Hepatocyte (in vitro differentiated cells): ENCODE measurements at regions not wholly inside any gene's neighbourhood (a gene's known extent, or its start where the extent isn't known, plus 50 kb on each side); places are given as distances from the start of the nearest gene placed in this dataset.
A peak's percentile ranks its signal among the peaks of the same experiment; 100 is the strongest.

ENCODE experiments used
- DNase-seq: peaks from one replicate; pipeline ENCODE4 v3.0.0-alpha.2; 2016; ENCODE audit warnings: low spot score
- H2AFZ ChIP-seq: fragments of 200-600 bp; sonication (generic); 2 replicates; pipeline ENCODE4 v1.6.0; 2016; ENCODE audit warnings: antibody characterized with exemption, mild to moderate bottlenecking
- H3K27ac ChIP-seq: fragments of 200-600 bp; sonication (generic); 2 replicates; pipeline ENCODE4 v1.5.1; 2016; ENCODE audit warnings: mild to moderate bottlenecking
- H3K27me3 ChIP-seq: fragments of 200-600 bp; sonication (generic); 2 replicates; pipeline ENCODE4 v1.6.1; 2016
- H3K36me3 ChIP-seq: fragments of 200-600 bp; sonication (generic); replicated peaks from 2 replicates; pipeline ENCODE4 v1.5.1; 2016; ENCODE audit warnings: low read depth; ENCODE audit not compliant: insufficient read depth
- H3K4me1 ChIP-seq: fragments of 200-600 bp; sonication (generic); 2 replicates; pipeline ENCODE4 v1.5.1; 2016; ENCODE audit warnings: mild to moderate bottlenecking, moderate library complexity; ENCODE audit not compliant: insufficient read depth
- H3K4me2 ChIP-seq: fragments of 200-600 bp; sonication (generic); 2 replicates; pipeline ENCODE4 v1.6.0; 2016
- H3K4me3 ChIP-seq: fragments of 200-600 bp; sonication (generic); 2 replicates; pipeline ENCODE4 v1.5.1; 2016; ENCODE audit warnings: mild to moderate bottlenecking
- H3K79me2 ChIP-seq: fragments of 200-600 bp; sonication (generic); 2 replicates; pipeline ENCODE4 v1.6.0; 2017; ENCODE audit warnings: mild to moderate bottlenecking
- H3K9me2 ChIP-seq: fragments of 200-600 bp; sonication (generic); replicated peaks from 2 replicates; pipeline ENCODE4 v1.6.0; 2017; ENCODE audit warnings: mild to moderate bottlenecking; ENCODE audit not compliant: insufficient read depth
- H3K9me3 ChIP-seq: fragments of 200-600 bp; sonication (generic); 2 replicates; pipeline ENCODE4 v1.5.1; 2016; ENCODE audit warnings: low read depth, mild to moderate bottlenecking
- H4K20me1 ChIP-seq: fragments of 200-600 bp; sonication (generic); 2 replicates; pipeline ENCODE4 v1.6.0; 2016; ENCODE audit warnings: mild to moderate bottlenecking; ENCODE audit not compliant: insufficient read depth, poor library complexity, severe bottlenecking
- EZH2 ChIP-seq: fragments of 200-600 bp; sonication (generic); IDR thresholded peaks from 2 replicates; pipeline ENCODE4 v1.6.1; 2016; ENCODE audit warnings: antibody characterized with exemption, mild to moderate bottlenecking, borderline replicate concordance
- EZH2phosphoT487 ChIP-seq: fragments of 200-600 bp; sonication (generic); IDR thresholded peaks from one replicate; pipeline ENCODE4 v1.6.1; 2018; ENCODE audit warnings: antibody characterized with exemption, mild to moderate bottlenecking, low read depth, moderate library complexity; ENCODE audit not compliant: unreplicated experiment, severe bottlenecking
- WGBS: methylation state at CpG from one replicate; pipeline ENCODE4 v1.1.6; 2016; ENCODE audit warnings: low lambda C conversion rate; ENCODE audit errors: missing lambda C conversion rate; 5-methylcytosine and 5-hydroxymethylcytosine counted together
- TF ChIP-seq, protein P1 (sequence below): fragments of 200-600 bp; sonication (generic); IDR thresholded peaks from 2 replicates; pipeline ENCODE4 v1.5.1; 2016; ENCODE audit warnings: antibody characterized with exemption, mild to moderate bottlenecking; ENCODE audit not compliant: poor library complexity

- no peaks in the 10 kb centered on the region for H3K9me3 ChIP-seq
- no peaks in the 10 kb centered on the region for H3K79me2 ChIP-seq
- peaks cover 13% of the 10 kb centered on the region for H3K4me1 ChIP-seq
- no peak overlapping the region for H3K4me3 ChIP-seq
- H3K4me2 ChIP-seq = peak overlapping the region; percentile 5
- H3K27ac ChIP-seq = no peak overlapping the region
- TF ChIP-seq EZH2 (no peak), EZH2phosphoT487 (no peak)
- no peaks in the 10 kb centered on the region for H4K20me1 ChIP-seq
- H3K27me3 ChIP-seq = no peaks in the 10 kb centered on the region
- no peaks in the 10 kb centered on the region for H3K9me2 ChIP-seq
- 38% methylated on average over 6 of the region's 6 CpGs for WGBS
- no peaks in the 10 kb centered on the region for H3K36me3 ChIP-seq
- peak; percentile 50 for DNase-seq
- H2AFZ ChIP-seq = no peak overlapping the region
Measured at GRCh38 chr7:47153576-47153975, 428.3 kb downstream of the TNS3 start.

DNA sequence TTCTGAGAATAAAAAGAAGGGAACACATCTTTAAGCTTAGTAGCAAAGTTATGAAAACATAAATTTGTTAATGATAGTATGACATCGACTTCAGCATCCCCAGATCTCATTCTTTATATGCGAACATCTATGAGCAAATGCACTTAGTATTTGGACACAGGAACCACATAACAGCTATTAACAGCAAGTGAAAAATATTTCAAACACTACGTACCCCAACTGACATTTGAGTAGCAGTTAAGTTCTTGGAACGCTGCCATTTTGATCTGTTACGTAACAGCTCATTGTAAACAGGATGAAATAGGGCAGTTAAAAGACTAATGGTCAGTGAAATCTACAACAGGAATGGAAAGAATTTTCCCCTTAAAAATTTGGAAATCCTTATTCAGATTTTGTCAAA, 428.9 kb downstream of the TNS3 start:
- Histone ChIP-seq H3K36me3 (no peaks in the 10 kb centered on the region), H3K27ac (peak overlapping the region; percentile 6), H3K79me2 (no peaks in the 10 kb centered on the region), H3K4me3 (no peak overlapping the region), H2AFZ (no peak overlapping the region), H3K4me1 (peaks cover 18% of the 10 kb centered on the region), H3K27me3 (no peaks in the 10 kb centered on the region), H3K9me2 (no peaks in the 10 kb centered on the region), H3K9me3 (no peaks in the 10 kb centered on the region), H3K4me2 (no peak overlapping the region), H4K20me1 (no peaks in the 10 kb centered on the region)
- 42% methylated on average over 5 of the region's 5 CpGs for WGBS
- peak; percentile 70 for DNase-seq
- TF ChIP-seq, protein P1, sequence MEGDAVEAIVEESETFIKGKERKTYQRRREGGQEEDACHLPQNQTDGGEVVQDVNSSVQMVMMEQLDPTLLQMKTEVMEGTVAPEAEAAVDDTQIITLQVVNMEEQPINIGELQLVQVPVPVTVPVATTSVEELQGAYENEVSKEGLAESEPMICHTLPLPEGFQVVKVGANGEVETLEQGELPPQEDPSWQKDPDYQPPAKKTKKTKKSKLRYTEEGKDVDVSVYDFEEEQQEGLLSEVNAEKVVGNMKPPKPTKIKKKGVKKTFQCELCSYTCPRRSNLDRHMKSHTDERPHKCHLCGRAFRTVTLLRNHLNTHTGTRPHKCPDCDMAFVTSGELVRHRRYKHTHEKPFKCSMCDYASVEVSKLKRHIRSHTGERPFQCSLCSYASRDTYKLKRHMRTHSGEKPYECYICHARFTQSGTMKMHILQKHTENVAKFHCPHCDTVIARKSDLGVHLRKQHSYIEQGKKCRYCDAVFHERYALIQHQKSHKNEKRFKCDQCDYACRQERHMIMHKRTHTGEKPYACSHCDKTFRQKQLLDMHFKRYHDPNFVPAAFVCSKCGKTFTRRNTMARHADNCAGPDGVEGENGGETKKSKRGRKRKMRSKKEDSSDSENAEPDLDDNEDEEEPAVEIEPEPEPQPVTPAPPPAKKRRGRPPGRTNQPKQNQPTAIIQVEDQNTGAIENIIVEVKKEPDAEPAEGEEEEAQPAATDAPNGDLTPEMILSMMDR = no peak
- no peak for TF ChIP-seq EZH2
- TF ChIP-seq EZH2phosphoT487 = no peak

DNA sequence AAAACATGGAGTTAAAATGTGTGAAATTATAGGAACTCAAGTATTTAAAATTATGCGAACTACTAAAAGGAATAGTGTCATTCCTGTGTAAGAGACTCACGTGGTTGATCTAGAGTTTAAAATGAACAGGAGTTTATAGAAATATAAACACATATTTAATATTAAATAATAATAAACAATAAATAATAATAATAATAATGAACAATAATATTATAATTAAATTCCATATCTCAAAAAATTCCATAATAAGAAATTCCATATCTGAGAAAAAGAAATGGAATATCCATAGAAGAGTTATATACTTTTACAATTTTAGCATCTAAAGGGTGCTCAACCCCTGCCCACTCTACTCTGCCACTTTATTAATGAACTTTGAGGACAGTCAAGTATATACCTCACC, 429.6 kb downstream of the TNS3 start:
- no peaks in the 10 kb centered on the region for H3K9me3 ChIP-seq
- DNase-seq = no peak
- H3K9me2 ChIP-seq = no peaks in the 10 kb centered on the region
- peaks cover 22% of the 10 kb centered on the region for H3K4me1 ChIP-seq
- H3K27me3 ChIP-seq = no peaks in the 10 kb centered on the region
- no peak overlapping the region for H3K4me2 ChIP-seq
- TF ChIP-seq, protein P1 = no peak
- no peak for TF ChIP-seq EZH2phosphoT487
- TF ChIP-seq EZH2 = no peak
- H3K36me3 ChIP-seq = no peaks in the 10 kb centered on the region
- no peaks in the 10 kb centered on the region for H3K79me2 ChIP-seq
- H3K27ac ChIP-seq = peak overlapping the region; percentile 6
- no peak overlapping the region for H2AFZ ChIP-seq
- no peaks in the 10 kb centered on the region for H4K20me1 ChIP-seq
- H3K4me3 ChIP-seq = no peak overlapping the region
- 85% methylated on average over 2 of the region's 2 CpGs for WGBS

GRCh38 chr7:47150497-47151260, 431.2 kb downstream of the TNS3 start:
- H3K4me3 ChIP-seq = no peak overlapping the region
- DNase-seq = no peak
- H3K79me2 ChIP-seq = no peaks in the 10 kb centered on the region
- WGBS = 70% methylated on average over 4 of the region's 4 CpGs
- no peak overlapping the region for H3K4me2 ChIP-seq
- no peaks in the 10 kb centered on the region for H4K20me1 ChIP-seq
- H2AFZ ChIP-seq = no peak overlapping the region
- no peaks in the 10 kb centered on the region for H3K27me3 ChIP-seq
- no peaks in the 10 kb centered on the region for H3K9me3 ChIP-seq
- TF ChIP-seq, protein P1 = no peak
- TF ChIP-seq EZH2phosphoT487 (no peak), EZH2 (no peak)
- no peaks in the 10 kb centered on the region for H3K36me3 ChIP-seq
- peaks cover 22% of the 10 kb centered on the region for H3K4me1 ChIP-seq
- no peak overlapping the region for H3K27ac ChIP-seq
- H3K9me2 ChIP-seq = no peaks in the 10 kb centered on the region
